HCEC 1CT (cell line): ENCODE measurements at regions not wholly inside any gene's neighbourhood (a gene's known extent, or its start where the extent isn't known, plus 50 kb on each side); places are given as distances from the start of the nearest gene placed in this dataset.

Experiments used
- DNase-seq: peaks from one replicate; pipeline ENCODE4 v3.0.0-alpha.2; 2017

DNA sequence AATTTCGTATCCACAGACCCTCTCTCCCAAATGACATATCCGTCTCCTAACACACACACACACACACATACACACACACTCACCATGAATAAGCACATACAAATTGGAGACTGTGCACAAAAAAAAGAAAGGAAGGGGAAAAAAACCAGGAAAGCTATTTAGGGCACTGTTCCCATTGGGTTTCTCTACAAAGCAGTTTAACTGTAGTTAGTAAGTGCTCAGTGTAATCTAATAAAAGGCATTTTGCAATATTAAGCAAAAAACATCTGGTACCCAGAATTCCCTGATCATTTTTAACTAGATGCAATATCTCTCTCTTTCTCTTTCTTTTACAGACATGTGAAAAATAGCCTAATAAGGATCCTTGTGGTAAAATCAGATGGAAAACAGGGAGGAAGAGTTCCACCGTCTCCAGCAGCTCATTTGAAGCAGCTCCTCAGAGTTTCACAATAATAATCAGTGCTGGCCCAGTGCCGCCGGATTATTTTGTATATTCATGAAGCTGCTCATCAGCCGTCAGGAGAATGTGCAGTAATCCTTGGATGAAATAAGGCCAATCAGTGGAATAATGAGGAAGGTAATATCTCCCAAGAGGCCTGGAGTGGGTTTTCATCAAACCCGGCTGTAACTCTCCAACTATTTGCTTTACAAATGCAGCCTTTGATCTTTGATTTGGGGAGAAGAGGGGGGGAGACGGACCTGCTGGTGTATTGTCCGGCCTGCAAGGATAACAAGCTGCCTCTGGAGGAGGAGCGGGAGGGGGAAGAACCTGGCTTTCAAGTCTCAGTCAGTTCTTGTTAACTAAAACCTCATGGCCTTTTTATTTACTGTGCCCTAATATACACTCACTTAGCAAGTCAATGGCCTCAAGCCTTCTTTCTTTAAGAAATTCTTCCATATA, 227.6 kb upstream of the SMIM21 start:
- DNase-seq: no peak

- DNase-seq: no peak
These were observed 226.9 kb upstream of the SMIM21 start for GRCh38 chr18:75654386-75654785.

- DNase-seq: no peak
These were observed 225.0 kb upstream of the SMIM21 start for GRCh38 chr18:75652528-75652927.

- no peak for DNase-seq
These were observed 217.4 kb upstream of the SMIM21 start for GRCh38 chr18:75644871-75645270.

DNA sequence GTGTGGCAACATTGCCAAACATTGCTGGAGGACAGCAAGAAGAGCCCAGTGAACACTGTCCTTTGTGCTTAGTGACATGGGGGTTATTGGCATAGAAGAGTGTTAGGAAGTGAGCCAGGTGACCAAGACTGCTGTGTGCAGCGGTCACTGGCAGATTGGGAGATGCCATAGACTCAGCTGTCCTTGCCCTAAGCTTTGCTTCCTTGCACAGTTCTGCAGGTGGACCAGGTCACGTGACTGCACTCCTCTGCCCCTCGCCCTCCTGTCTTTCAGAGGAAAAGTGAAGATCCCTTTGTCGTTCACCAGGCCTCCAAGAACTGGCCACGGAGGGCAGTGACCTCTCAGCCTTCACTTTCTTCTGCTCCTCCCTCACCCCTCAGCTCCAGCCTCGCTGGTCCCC, 215.6 kb upstream of the SMIM21 start:
- no peak for DNase-seq

GRCh38 chr18:75639472-75639831, 211.9 kb upstream of the SMIM21 start:
- no peak for DNase-seq

DNA sequence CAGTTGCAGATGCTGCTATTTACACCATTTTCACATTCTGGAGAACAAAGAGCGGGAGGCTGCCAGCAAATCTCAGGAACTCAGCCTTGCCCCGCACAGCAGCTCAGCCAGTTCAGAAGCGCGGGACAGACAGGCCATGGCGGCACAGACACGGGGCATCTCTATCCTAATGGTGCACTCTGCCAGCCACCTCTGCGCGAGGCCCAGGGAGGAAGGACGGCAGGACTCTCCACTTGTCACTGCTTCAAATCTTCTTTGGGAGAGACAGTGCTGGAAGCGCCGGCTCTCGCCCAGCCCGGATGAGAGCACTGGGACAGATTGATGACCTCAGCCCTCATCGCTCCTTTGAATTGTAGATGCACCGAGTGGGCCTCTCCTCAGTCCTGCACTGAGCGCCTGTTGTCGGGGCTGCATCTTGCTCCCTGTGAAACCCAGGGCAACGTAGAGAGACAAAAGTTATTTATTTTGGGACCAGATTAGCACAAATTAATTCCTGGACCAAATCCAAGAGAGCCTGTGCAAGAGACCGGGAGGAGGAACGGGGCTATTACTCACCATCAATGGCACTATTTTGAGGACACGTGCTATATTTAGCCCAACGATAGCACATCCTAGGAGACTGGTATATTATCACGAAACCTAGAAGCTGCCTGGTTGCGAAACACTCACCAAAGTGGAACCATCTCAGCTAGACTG, 211.4 kb upstream of the SMIM21 start:
- no peak for DNase-seq

DNA sequence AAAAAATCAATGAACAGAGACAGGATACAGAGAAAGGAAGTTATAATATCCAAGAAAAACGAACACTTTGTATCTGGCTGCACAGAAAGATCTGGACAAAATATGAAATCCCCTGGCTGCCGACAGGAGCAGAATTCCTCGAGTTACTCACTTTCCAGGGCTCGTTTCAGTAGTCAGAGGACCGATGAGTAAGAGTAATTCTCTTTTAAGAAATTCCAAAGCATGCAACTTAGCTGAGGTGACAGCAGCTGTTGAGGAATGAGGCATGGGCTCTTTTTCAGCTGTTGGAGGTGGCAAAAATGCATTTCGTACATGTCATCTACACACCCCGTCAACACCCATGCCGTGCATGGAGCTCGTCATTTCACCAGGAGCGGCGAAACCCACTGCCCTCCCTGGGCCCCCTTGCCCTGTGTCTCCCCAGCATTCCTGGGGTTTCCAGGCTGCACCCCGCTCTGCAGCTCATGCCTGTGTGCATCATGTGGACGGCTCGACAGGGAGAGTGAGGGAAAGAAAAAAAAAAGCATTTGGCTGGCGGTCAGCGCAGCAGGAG, 210.8 kb upstream of the SMIM21 start:
- DNase-seq: no peak

GRCh38 chr18:75635096-75635495, 207.6 kb upstream of the SMIM21 start:
- DNase-seq: no peak

DNA sequence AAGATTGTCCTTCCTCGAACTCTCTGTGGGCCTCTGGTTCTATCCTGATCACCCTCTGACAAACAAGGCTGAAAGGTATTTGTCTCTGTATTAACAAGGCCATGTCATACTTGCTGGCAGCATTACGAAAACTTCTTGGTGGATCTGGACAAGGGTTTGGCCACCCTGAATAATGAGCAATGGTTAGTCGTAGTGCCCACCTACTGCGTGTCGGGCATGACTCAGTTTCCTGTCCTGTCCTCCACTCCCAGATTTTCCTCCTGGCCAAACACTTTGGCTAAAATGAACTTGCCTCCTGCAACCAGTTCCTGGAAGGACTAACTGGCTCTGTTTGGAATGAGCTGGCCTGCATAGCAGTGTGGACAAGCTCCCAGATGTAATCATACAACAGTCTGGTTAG, 198.5 kb upstream of the SMIM21 start:
- DNase-seq: no peak

DNA sequence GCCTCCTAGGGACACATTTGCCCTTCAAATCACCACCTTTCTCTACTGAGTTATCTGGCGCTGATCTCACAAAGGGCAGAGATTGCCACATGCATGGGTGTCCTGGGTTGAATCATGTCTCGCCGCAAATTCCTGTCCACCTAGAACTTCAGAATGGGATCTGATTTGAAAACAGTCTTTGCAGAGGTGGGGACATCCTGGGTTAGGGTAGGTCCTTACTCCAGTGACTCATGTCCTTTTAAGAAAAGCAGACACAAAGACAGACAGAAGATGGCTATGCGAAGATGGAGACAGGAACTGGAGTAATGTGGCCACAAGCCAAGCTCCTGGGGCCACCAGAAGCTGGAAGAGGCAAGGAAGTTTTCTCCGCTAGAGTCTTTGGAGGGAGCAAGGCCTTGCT, 197.4 kb upstream of the SMIM21 start:
- no peak for DNase-seq

GRCh38 chr18:75621818-75622217, 194.3 kb upstream of the SMIM21 start:
- no peak for DNase-seq

DNA sequence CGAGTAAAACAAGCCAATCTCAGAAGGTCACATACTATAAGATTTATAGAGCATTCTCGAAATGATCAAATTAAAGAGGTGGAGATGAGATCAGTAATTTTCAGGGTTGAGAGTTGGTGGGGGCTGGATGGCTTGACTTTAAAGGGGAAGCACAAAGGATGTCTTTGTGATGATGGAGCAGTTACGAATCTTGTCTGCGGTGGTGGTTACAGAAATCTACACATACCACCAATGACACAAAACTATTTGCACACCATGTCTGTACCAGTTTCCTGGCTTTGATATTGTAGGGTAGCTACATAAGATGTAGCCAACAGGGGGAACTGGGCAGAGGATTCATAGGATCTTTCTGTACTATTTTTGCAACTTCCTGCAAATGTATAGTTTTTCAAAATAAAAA, 190.6 kb upstream of the SMIM21 start:
- no peak for DNase-seq

GRCh38 chr18:75612456-75612855, 185.0 kb upstream of the SMIM21 start:
- DNase-seq: no peak

- no peak for DNase-seq
These were observed 180.2 kb upstream of the SMIM21 start for GRCh38 chr18:75607701-75608100.

DNA sequence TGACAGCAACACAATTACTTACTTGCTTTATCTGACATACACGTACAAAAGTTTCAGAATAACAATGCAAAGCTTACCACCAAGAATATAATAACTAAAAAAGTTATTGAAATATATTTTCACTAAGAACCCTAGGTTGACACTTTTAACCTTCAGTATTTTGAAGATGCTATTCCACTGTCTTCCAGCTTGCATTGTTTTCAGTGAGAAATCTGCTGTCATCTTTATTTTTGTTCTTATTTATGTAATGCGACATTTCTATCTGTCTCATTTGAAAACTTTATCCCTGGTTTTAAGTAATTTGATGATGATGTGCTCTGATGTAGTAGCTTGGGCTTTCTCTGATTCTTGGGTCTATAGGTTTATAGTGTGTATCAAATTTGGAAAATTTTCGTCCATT, 165.0 kb upstream of the SMIM21 start:
- no peak for DNase-seq

DNA sequence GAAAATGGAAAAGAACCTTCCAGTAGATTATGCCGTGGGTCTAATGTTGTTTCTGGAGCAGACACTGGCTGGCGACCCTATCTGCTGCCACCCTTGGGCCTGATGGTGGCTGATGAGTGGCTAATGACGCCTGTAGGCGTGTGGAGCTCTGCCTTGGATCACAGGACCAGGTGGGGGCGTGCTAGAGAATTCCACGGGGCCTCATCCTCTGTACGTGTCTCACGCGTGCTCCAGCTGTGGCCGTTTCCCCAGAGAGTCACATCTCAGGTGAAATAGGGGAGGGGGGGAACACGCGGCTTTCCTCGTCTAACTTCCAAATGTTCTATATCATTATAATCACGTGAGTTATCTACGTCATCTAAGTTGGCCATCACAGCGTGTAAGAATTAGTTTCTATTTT, 160.9 kb upstream of the SMIM21 start:
- no peak for DNase-seq

- DNase-seq: no peak
These were observed 159.6 kb upstream of the SMIM21 start for GRCh38 chr18:75587131-75587530.

DNA sequence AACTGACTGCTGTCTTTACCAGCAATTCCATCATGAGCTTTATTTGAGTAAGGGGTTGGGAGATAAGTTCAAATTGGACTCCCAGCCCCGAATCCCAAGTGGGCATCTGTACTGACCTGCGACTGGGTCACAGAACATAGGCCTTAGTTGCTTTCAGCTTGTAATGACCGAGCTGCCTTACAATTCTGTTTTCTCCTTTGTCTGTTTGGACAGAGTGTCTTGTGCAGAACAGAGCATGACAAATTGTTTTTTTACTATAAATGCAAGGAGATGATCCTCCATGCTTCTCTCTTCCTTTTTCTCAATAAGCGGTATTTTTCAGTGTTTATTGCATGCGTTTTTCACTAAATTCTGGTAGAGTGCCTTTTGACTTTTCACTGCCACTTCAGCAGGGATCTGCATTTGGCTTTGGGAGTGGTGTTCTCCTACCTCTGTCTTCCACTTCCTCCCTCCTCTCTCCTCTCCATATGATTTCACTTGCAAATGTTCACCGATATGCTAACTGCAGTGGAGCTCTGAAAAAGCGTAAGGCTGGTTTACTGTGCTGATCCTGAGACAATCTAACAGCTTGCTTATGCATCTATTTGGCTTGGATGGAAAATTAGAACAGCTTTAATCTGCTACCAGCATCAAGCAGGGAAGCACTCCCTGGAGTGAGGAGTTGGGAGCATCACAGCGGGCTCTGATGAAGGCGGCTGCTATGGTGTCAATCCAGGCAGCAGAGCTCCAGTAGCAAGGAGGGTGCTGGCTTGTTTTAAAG, 158.8 kb upstream of the SMIM21 start:
- DNase-seq: no peak

GRCh38 chr18:75582940-75583339, 155.4 kb upstream of the SMIM21 start:
- DNase-seq: no peak

GRCh38 chr18:75582406-75582821, 154.9 kb upstream of the SMIM21 start:
- DNase-seq: no peak

DNA sequence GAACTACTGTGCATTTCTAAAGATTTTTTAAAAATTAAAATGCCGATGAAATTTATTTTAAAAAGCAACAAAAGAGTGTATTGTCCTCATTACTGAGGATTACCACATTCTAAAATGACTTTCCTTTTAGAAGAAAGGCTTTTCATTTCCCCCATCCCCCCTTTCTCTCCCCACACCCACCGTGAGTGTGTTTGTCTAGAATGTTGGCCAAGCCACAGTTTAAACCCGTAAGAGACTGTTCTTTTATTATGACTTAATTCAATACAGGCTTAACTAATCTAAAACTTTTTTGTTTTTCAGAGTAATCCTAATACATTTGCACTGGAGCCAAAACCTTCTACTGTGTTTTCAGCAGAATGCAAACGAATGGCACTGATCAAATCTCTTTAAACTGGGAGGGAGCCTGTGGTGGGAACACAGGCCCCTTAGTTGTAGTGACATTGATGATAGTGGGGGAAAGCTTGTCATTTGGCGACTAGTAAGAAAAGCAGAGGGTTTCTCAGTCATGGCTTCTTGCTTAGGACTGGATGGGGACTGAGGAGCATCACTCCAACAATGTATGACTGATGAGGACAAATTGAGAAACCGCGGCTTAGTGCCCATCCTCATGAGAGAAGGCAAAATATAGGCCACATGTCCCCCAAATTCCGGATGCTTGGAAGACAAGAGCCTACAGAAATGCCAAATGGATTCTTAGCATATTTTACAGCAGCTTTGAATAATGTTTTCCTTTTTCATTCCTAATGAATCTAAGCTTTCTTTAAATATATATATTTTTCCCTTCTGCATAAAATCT, 154.0 kb upstream of the SMIM21 start:
- no peak for DNase-seq

DNA sequence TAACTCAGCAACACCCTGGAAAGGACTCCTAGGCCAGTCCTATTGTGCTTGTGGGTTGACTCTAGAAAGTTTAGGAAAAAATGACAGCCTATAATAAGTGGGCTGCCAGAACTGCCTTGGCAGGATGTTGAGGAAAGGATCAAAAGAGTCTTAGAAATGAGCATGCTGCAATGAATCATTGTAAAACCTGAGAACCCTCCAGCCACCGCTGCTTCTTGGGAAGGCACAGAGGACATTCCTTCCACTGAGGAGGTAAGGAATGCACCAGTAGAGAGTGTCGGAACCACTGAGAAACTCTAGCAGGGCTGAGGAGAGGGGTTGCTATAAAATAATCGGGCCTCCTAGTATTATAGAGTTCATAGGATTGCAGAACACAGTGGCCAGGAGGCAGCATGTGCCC, 146.7 kb upstream of the SMIM21 start:
- DNase-seq: no peak
